Adrenal gland (tissue), 9 donors: ENCODE measurements at regions not wholly inside any gene's neighbourhood (a gene's known extent, or its start where the extent isn't known, plus 50 kb on each side); places are given as distances from the start of the nearest gene placed in this dataset.

Experiments
- DNase-seq, 7 donors: peaks; one replicate each; pipeline ENCODE4 v3.0.0-alpha.2; 2019 to 2020
- H3K27ac ChIP-seq, 5 donors: fragments of 200-600 bp; sonication (generic) in 4 of 5; 1 replicate in 3 of 5; 2 replicates in 2 of 5; pipeline versions ENCODE4 v1.5.1 to v1.8.0; 2016 to 2020; ENCODE audit warnings: mild to moderate bottlenecking in 1 of 5
- H3K27me3 ChIP-seq: fragments of 200-600 bp; 2 replicates; pipeline ENCODE4 v1.8.0; 2021
- H3K36me3 ChIP-seq, 2 donors: fragments of 200-600 bp; replicated peaks in 1 of 2; 1 replicate in 1 of 2; 2 replicates in 1 of 2; pipeline versions ENCODE4 v1.5.1 to v1.8.0; 2018 to 2022
- H3K4me1 ChIP-seq, 2 donors: fragments of 200-600 bp; replicated peaks in 1 of 2; 1 replicate in 1 of 2; 2 replicates in 1 of 2; pipeline versions ENCODE4 v1.5.1 to v1.8.0; 2018 to 2021
- H3K4me3 ChIP-seq, 4 donors: fragments of 200-600 bp; sonication (generic) in 3 of 4; one replicate each; pipeline ENCODE4 v1.5.1; 2016 to 2018
- H3K9me3 ChIP-seq, 3 donors: fragments of 200-600 bp; sonication (generic) in 1 of 3; replicated peaks in 1 of 3; 1 replicate in 2 of 3; 2 replicates in 1 of 3; pipeline versions ENCODE4 v1.5.1 to v1.8.0; 2016 to 2021
- CTCF ChIP-seq, 6 experiments: fragments of 450-650 bp in 4 of 6; fragments of 200-600 bp in 2 of 6; sonication (generic) in 1 of 6; IDR thresholded peaks; 1 replicate in 5 of 6; 2 replicates in 1 of 6; pipeline versions ENCODE4 v1.5.1 to v1.8.0; 2016 to 2021; ENCODE audit warnings: antibody characterized with exemption in 6 of 6, mild to moderate bottlenecking in 2 of 6, moderate library complexity in 1 of 6
- POLR2A ChIP-seq, 2 donors: fragments of 450-650 bp; IDR thresholded peaks; one replicate each; pipeline ENCODE4 v1.6.1; 2017; ENCODE audit warnings: antibody characterized with exemption in 2 of 2, mild to moderate bottlenecking in 2 of 2, moderate library complexity in 1 of 2
- WGBS, 4 donors: extraction: QIAGEN DNeasy Blood & Tissue Kit in 2 of 4; methylation state at CpG; one replicate each; pipeline versions ENCODE4 v1.1.5 to v1.1.7; 2013 to 2017; 5-methylcytosine and 5-hydroxymethylcytosine counted together
- intact Hi-C, 2 donors: fragments of 100-400 bp; cut with DNase I; formaldehyde crosslinking; loops; one replicate each; pipeline versions ENCODE4 v1.14.1 to v1.15.0; 2022 to 2023
- donor health status: healthy with polysubstance abuse.
- donor health status: Bipolar disorder and iron deficiency.
- donor health status: DM: yes; HTN: yes; CAD: no.
- donor health status: DM: no; HTN: no; CAD: no.
- donor health status: DM: no; HTN: no; CAD: no.

- WGBS, 4 donors: 77 to 82% (median 80%) methylated on average over 2 to 5 of the region's 5 CpGs
- Histone ChIP-seq H3K9me3 (no peaks in the 10 kb centered on the region), H3K27ac (no peak overlapping the region), H3K27me3 (no peaks in the 10 kb centered on the region), H3K4me3 (no peak overlapping the region), H3K36me3 (no peaks in the 10 kb centered on the region), H3K4me1 (no peaks in the 10 kb centered on the region)
- intact Hi-C loops: no loop called here
- TF ChIP-seq POLR2A (IDR thresholded peaks at IDR 0.05): no peak
- TF ChIP-seq CTCF (IDR thresholded peaks at IDR 0.05): no peak
- DNase-seq: no peak
Observed at GRCh38 chr13:79901336-79901735, 420.4 kb downstream of the NDFIP2 start.

- no peaks in the 10 kb centered on the region for H3K4me1 ChIP-seq
- no peak overlapping the region for H3K27ac ChIP-seq
- no peak for TF ChIP-seq CTCF (IDR thresholded peaks at IDR 0.05)
- no peak for TF ChIP-seq POLR2A (IDR thresholded peaks at IDR 0.05)
- no peaks in the 10 kb centered on the region for H3K27me3 ChIP-seq
- H3K36me3 ChIP-seq: no peaks in the 10 kb centered on the region
- no peaks in the 10 kb centered on the region for H3K9me3 ChIP-seq
- 87 to 95% (median 93%) methylated on average over 1 of the region's 1 CpG for WGBS, 4 donors
- intact Hi-C loops: no loop called here
- DNase-seq: no peak
- no peak overlapping the region for H3K4me3 ChIP-seq
Observed at GRCh38 chr13:79900356-79900755, 419.4 kb downstream of the NDFIP2 start.

GRCh38 chr13:79898996-79899395 lies 418.0 kb downstream of the NDFIP2 start:
- Histone ChIP-seq H3K27ac (no peak overlapping the region), H3K4me1 (no peaks in the 10 kb centered on the region), H3K27me3 (no peaks in the 10 kb centered on the region), H3K36me3 (no peaks in the 10 kb centered on the region), H3K4me3 (no peak overlapping the region), H3K9me3 (no peaks in the 10 kb centered on the region)
- intact Hi-C loops: no loop called here
- WGBS, 4 donors: 92 to 95% (median 94%) methylated on average over 1 of the region's 1 CpG
- TF ChIP-seq POLR2A (IDR thresholded peaks at IDR 0.05) (no peak), CTCF (IDR thresholded peaks at IDR 0.05) (no peak)
- no peak for DNase-seq

GRCh38 chr13:79898202-79898826 lies 417.4 kb downstream of the NDFIP2 start:
- no peaks in the 10 kb centered on the region for H3K27me3 ChIP-seq
- H3K4me1 ChIP-seq: no peaks in the 10 kb centered on the region
- no peak for TF ChIP-seq POLR2A (IDR thresholded peaks at IDR 0.05)
- TF ChIP-seq CTCF (IDR thresholded peaks at IDR 0.05): no peak
- no peak for DNase-seq
- no peak overlapping the region for H3K27ac ChIP-seq
- H3K4me3 ChIP-seq: no peak overlapping the region
- H3K9me3 ChIP-seq: no peaks in the 10 kb centered on the region
- intact Hi-C loops: no loop called here
- 93 to 96% (median 94%) methylated on average over 2 of the region's 2 CpGs for WGBS, 4 donors
- no peaks in the 10 kb centered on the region for H3K36me3 ChIP-seq
